ENCODE measurements at regions not wholly inside any gene's neighbourhood (a gene's known extent, or its start where the extent isn't known, plus 50 kb on each side); places are given as distances from the start of the nearest gene placed in this dataset.

- DNase-seq (ENCODE audit: insufficient read length, low spot score) (no peak), FAIRE-seq (no peak)
- TF ChIP-seq POLR2A (IDR thresholded peaks at IDR 0.05; ENCODE audit: low read depth, low read length) (no peak), PAX5 (IDR thresholded peaks at IDR 0.05; ENCODE audit: insufficient read depth, low read length, severe bottlenecking) (no peak), POU2F2 (IDR thresholded peaks at IDR 0.05; ENCODE audit: low read depth, low read length) (no peak), POLR2AphosphoS5 (IDR thresholded peaks at IDR 0.05; ENCODE audit: low read depth, low read length) (no peak)
Observed at GRCh38 chr1:50358962-50359361, 64.3 kb downstream of the DMRTA2 start.

GRCh38 chr1:50357186-50357585, 66.1 kb downstream of the DMRTA2 start:
- DNase-seq (ENCODE audit: insufficient read length, low spot score) = no peak
- no peak for TF ChIP-seq POLR2A (IDR thresholded peaks at IDR 0.05; ENCODE audit: low read depth, low read length)
- no peak for TF ChIP-seq SPI1 (IDR thresholded peaks at IDR 0.05; ENCODE audit: low read depth, low read length)
- TF ChIP-seq POLR2AphosphoS5 (IDR thresholded peaks at IDR 0.05; ENCODE audit: low read depth, low read length) = no peak
- TF ChIP-seq TAF1 (IDR thresholded peaks at IDR 0.05; ENCODE audit: low read depth, low read length) = no peak
- no peak for TF ChIP-seq PAX5 (IDR thresholded peaks at IDR 0.05; ENCODE audit: insufficient read depth, low read length, severe bottlenecking)
- no peak for TF ChIP-seq POU2F2 (IDR thresholded peaks at IDR 0.05; ENCODE audit: low read depth, low read length)
- no peak for FAIRE-seq

- TF ChIP-seq SPI1 (IDR thresholded peaks at IDR 0.05; ENCODE audit: low read depth, low read length) (no peak), POLR2A (IDR thresholded peaks at IDR 0.05; ENCODE audit: low read depth, low read length) (no peak), POLR2AphosphoS5 (IDR thresholded peaks at IDR 0.05; ENCODE audit: low read depth, low read length) (no peak), TAF1 (IDR thresholded peaks at IDR 0.05; ENCODE audit: low read depth, low read length) (no peak), POU2F2 (IDR thresholded peaks at IDR 0.05; ENCODE audit: low read depth, low read length) (no peak), PAX5 (IDR thresholded peaks at IDR 0.05; ENCODE audit: insufficient read depth, low read length, severe bottlenecking) (no peak)
- no peak for FAIRE-seq
- no peak for DNase-seq (ENCODE audit: insufficient read length, low spot score)
Observed at GRCh38 chr1:50354813-50355212, 68.4 kb downstream of the DMRTA2 start.

- no peak for FAIRE-seq
- TF ChIP-seq TAF1 (IDR thresholded peaks at IDR 0.05; ENCODE audit: low read depth, low read length) = no peak
- TF ChIP-seq POLR2AphosphoS5 (IDR thresholded peaks at IDR 0.05; ENCODE audit: low read depth, low read length) = no peak
- no peak for TF ChIP-seq POU2F2 (IDR thresholded peaks at IDR 0.05; ENCODE audit: low read depth, low read length)
- TF ChIP-seq POLR2A (IDR thresholded peaks at IDR 0.05; ENCODE audit: low read depth, low read length) = no peak
- TF ChIP-seq PAX5 (IDR thresholded peaks at IDR 0.05; ENCODE audit: insufficient read depth, low read length, severe bottlenecking) = no peak
- TF ChIP-seq SPI1 (IDR thresholded peaks at IDR 0.05; ENCODE audit: low read depth, low read length) = no peak
- no peak for DNase-seq (ENCODE audit: insufficient read length, low spot score)
Observed at GRCh38 chr1:50352428-50352827, 70.8 kb downstream of the DMRTA2 start.

- DNase-seq (ENCODE audit: insufficient read length, low spot score) = no peak
- TF ChIP-seq PAX5 (IDR thresholded peaks at IDR 0.05; ENCODE audit: insufficient read depth, low read length, severe bottlenecking) (no peak), SPI1 (IDR thresholded peaks at IDR 0.05; ENCODE audit: low read depth, low read length) (no peak), POU2F2 (IDR thresholded peaks at IDR 0.05; ENCODE audit: low read depth, low read length) (no peak), POLR2AphosphoS5 (IDR thresholded peaks at IDR 0.05; ENCODE audit: low read depth, low read length) (no peak), TAF1 (IDR thresholded peaks at IDR 0.05; ENCODE audit: low read depth, low read length) (no peak), POLR2A (IDR thresholded peaks at IDR 0.05; ENCODE audit: low read depth, low read length) (no peak)
- FAIRE-seq = no peak
Observed at GRCh38 chr1:50350868-50351267, 72.4 kb downstream of the DMRTA2 start.

- FAIRE-seq (no peak), DNase-seq (ENCODE audit: insufficient read length, low spot score) (no peak)
- TF ChIP-seq POLR2AphosphoS5 (IDR thresholded peaks at IDR 0.05; ENCODE audit: low read depth, low read length) = no peak
- TF ChIP-seq TAF1 (IDR thresholded peaks at IDR 0.05; ENCODE audit: low read depth, low read length) = no peak
- TF ChIP-seq POLR2A (IDR thresholded peaks at IDR 0.05; ENCODE audit: low read depth, low read length) = no peak
- TF ChIP-seq PAX5 (IDR thresholded peaks at IDR 0.05; ENCODE audit: insufficient read depth, low read length, severe bottlenecking) = no peak
- no peak for TF ChIP-seq SPI1 (IDR thresholded peaks at IDR 0.05; ENCODE audit: low read depth, low read length)
- TF ChIP-seq POU2F2 (IDR thresholded peaks at IDR 0.05; ENCODE audit: low read depth, low read length) = no peak
Observed at GRCh38 chr1:50350421-50350820, 72.8 kb downstream of the DMRTA2 start.

- FAIRE-seq (no peak), DNase-seq (ENCODE audit: insufficient read length, low spot score) (no peak)
- TF ChIP-seq PAX5 (IDR thresholded peaks at IDR 0.05; ENCODE audit: insufficient read depth, low read length, severe bottlenecking) (no peak), POLR2A (IDR thresholded peaks at IDR 0.05; ENCODE audit: low read depth, low read length) (no peak), TAF1 (IDR thresholded peaks at IDR 0.05; ENCODE audit: low read depth, low read length) (no peak), POLR2AphosphoS5 (IDR thresholded peaks at IDR 0.05; ENCODE audit: low read depth, low read length) (no peak), POU2F2 (IDR thresholded peaks at IDR 0.05; ENCODE audit: low read depth, low read length) (no peak), SPI1 (IDR thresholded peaks at IDR 0.05; ENCODE audit: low read depth, low read length) (no peak)
Observed at GRCh38 chr1:50349242-50349565, 74.0 kb downstream of the DMRTA2 start.

GRCh38 chr1:50348449-50349241, 74.6 kb downstream of the DMRTA2 start:
- peak; percentile 53 for DNase-seq (ENCODE audit: insufficient read length, low spot score)

GRCh38 chr1:50347933-50348332, 75.3 kb downstream of the DMRTA2 start:
- FAIRE-seq (no peak), DNase-seq (ENCODE audit: insufficient read length, low spot score) (no peak)
- TF ChIP-seq TAF1 (IDR thresholded peaks at IDR 0.05; ENCODE audit: low read depth, low read length) (no peak), POU2F2 (IDR thresholded peaks at IDR 0.05; ENCODE audit: low read depth, low read length) (no peak), POLR2A (IDR thresholded peaks at IDR 0.05; ENCODE audit: low read depth, low read length) (no peak), POLR2AphosphoS5 (IDR thresholded peaks at IDR 0.05; ENCODE audit: low read depth, low read length) (no peak), PAX5 (IDR thresholded peaks at IDR 0.05; ENCODE audit: insufficient read depth, low read length, severe bottlenecking) (no peak), SPI1 (IDR thresholded peaks at IDR 0.05; ENCODE audit: low read depth, low read length) (no peak)

More at GRCh38 chr1:50348449-50349241, 74.6 kb downstream of the DMRTA2 start:
- peak; percentile 80 for FAIRE-seq
- TF ChIP-seq POLR2A (IDR thresholded peaks at IDR 0.05; ENCODE audit: low read depth, low read length) (no peak), SPI1 (IDR thresholded peaks at IDR 0.05; ENCODE audit: low read depth, low read length) (no peak), POLR2AphosphoS5 (IDR thresholded peaks at IDR 0.05; ENCODE audit: low read depth, low read length) (no peak), PAX5 (IDR thresholded peaks at IDR 0.05; ENCODE audit: insufficient read depth, low read length, severe bottlenecking) (no peak), POU2F2 (IDR thresholded peaks at IDR 0.05; ENCODE audit: low read depth, low read length) (no peak), TAF1 (IDR thresholded peaks at IDR 0.05; ENCODE audit: low read depth, low read length) (no peak)
